Brain microvascular endothelial cell (primary cell): ENCODE measurements at regions not wholly inside any gene's neighbourhood (a gene's known extent, or its start where the extent isn't known, plus 50 kb on each side); places are given as distances from the start of the nearest gene placed in this dataset.

Experiments used
- DNase-seq: peaks from one replicate; pipeline ENCODE4 v3.0.0-alpha.2; 2020
- H3K27ac ChIP-seq: fragments of 250-450 bp; sonication (Bioruptor Pico); 2 replicates; pipeline ENCODE4 v1.5.1; 2020; ENCODE audit warnings: mild to moderate bottlenecking, moderate library complexity
- H3K27me3 ChIP-seq: fragments of 250-450 bp; sonication (Bioruptor Pico); replicated peaks from 2 replicates; pipeline ENCODE4 v1.5.1; 2020; ENCODE audit warnings: mild to moderate bottlenecking
- H3K36me3 ChIP-seq: fragments of 250-450 bp; sonication (Bioruptor Pico); replicated peaks from 2 replicates; pipeline ENCODE4 v1.5.1; 2020; ENCODE audit warnings: mild to moderate bottlenecking
- H3K4me3 ChIP-seq: 2 replicates; pipeline ENCODE4 v1.5.1; 2011; ENCODE audit warnings: low read depth, mild to moderate bottlenecking, control low read depth, low read length, moderate library complexity
- in situ Hi-C: cut with HindIII; loops from 2 replicates; pipeline ENCODE4 v1.10.0; 2017; ENCODE audit warnings: low sequenced_read_pairs, low pct_ligation_motif_present
- TF ChIP-seq, protein P1 (sequence below): IDR thresholded peaks from 2 replicates; pipeline ENCODE4 v1.5.1; 2011; ENCODE audit warnings: low read depth, mild to moderate bottlenecking, moderate library complexity, low read length, control low read depth, inconsistent platforms; ENCODE audit errors: missing control alignments

DNA sequence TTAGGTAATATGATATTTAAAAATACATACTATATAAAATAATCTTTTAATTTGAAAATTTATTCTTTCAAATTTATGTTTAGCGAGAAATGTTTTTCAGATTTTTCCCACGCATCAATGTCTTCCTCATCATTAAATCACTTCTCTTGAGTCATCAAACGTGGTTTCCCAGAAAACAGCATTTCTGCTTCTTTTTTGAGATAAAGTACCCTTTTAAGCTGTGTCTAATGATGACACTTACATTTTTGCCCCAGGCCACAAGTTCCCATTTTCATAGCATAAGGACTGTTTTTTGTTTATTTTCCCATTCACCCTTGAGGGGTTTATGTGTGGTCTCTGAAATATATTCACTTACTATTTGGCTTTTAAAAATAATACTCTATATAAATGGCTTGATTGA is 139.0 kb upstream of the HS3ST3A1 start:
- no peak overlapping the region for H3K27ac ChIP-seq
- no peaks in the 10 kb centered on the region for H3K27me3 ChIP-seq
- in situ Hi-C loops, result no loop called here
- TF ChIP-seq, protein P1, sequence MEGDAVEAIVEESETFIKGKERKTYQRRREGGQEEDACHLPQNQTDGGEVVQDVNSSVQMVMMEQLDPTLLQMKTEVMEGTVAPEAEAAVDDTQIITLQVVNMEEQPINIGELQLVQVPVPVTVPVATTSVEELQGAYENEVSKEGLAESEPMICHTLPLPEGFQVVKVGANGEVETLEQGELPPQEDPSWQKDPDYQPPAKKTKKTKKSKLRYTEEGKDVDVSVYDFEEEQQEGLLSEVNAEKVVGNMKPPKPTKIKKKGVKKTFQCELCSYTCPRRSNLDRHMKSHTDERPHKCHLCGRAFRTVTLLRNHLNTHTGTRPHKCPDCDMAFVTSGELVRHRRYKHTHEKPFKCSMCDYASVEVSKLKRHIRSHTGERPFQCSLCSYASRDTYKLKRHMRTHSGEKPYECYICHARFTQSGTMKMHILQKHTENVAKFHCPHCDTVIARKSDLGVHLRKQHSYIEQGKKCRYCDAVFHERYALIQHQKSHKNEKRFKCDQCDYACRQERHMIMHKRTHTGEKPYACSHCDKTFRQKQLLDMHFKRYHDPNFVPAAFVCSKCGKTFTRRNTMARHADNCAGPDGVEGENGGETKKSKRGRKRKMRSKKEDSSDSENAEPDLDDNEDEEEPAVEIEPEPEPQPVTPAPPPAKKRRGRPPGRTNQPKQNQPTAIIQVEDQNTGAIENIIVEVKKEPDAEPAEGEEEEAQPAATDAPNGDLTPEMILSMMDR, result no peak
- no peak overlapping the region for H3K4me3 ChIP-seq
- no peak for DNase-seq
- H3K36me3 ChIP-seq, result no peaks in the 10 kb centered on the region

DNA sequence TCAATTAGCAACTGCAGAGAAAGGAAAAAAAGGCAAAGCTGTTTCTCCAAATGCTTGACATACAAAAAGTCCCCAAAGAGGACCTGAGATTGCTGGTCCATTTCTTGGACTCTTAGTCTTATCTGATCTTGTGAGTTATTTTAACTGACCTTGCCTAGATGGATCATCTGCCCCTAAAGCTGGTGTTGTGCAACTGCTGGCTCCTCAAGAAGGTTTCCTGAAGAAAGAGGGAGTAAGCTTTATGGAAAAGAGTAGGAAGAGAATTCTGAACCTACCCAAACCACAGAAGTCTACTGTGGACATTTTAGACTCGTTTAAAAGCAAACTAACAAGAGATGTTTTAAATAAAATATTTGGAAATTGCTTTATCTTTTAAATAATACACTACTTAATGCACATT is 140.0 kb upstream of the HS3ST3A1 start:
- TF ChIP-seq, protein P1, result no peak
- in situ Hi-C loops, result no loop called here
- DNase-seq, result no peak

DNA sequence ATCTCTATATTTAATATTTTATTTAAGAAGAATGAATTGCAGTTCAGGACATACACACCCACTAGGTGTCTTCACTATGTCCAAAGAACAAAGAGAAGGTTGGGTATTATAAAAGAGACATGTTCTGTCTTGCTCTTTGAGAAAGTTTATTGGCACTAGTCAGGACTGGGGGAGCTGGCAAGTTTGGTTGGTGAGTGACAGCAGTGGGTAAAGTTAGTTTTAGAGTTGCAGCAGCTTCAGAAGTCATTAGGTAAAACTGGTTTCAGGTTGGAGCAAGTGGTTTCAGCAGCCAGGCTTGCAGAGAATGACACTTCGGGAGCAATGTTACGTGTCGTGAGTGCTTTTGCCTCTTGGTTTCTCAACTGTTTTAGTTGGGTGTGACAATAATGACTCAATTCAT is 142.2 kb upstream of the HS3ST3A1 start:
- in situ Hi-C loops, result no loop called here
- Histone ChIP-seq H3K4me3 (no peak overlapping the region), H3K27me3 (no peaks in the 10 kb centered on the region), H3K27ac (no peak overlapping the region), H3K36me3 (no peaks in the 10 kb centered on the region)
- TF ChIP-seq, protein P1, result no peak
- DNase-seq, result no peak

More for the DNA sequence above, 140.0 kb upstream of the HS3ST3A1 start:
- Histone ChIP-seq H3K27me3 (no peaks in the 10 kb centered on the region), H3K27ac (no peak overlapping the region), H3K36me3 (no peaks in the 10 kb centered on the region), H3K4me3 (no peak overlapping the region)

DNA sequence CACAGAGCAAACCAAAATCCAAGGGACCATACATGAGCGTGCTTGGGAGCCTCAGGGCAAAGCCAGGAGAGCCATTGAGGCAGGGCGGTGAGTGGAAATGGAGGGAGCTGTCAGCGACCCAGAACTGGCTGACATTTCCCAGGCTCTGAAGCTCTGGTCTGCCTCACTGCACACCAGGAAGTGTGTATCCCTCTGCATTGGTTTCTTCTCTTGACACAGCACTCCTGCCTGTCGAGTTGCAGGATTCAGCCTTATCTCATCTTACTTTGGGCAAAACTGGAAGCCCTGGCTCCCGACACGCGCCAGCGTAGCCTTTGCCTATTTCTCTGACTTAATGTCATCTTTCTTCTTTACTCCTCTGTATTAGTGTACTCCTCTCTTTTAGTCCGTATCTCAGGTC is 144.7 kb upstream of the HS3ST3A1 start:
- Histone ChIP-seq H3K27ac (no peak overlapping the region), H3K27me3 (no peaks in the 10 kb centered on the region), H3K4me3 (no peak overlapping the region), H3K36me3 (no peaks in the 10 kb centered on the region)
- in situ Hi-C loops, result no loop called here
- TF ChIP-seq, protein P1, result no peak
- no peak for DNase-seq

DNA sequence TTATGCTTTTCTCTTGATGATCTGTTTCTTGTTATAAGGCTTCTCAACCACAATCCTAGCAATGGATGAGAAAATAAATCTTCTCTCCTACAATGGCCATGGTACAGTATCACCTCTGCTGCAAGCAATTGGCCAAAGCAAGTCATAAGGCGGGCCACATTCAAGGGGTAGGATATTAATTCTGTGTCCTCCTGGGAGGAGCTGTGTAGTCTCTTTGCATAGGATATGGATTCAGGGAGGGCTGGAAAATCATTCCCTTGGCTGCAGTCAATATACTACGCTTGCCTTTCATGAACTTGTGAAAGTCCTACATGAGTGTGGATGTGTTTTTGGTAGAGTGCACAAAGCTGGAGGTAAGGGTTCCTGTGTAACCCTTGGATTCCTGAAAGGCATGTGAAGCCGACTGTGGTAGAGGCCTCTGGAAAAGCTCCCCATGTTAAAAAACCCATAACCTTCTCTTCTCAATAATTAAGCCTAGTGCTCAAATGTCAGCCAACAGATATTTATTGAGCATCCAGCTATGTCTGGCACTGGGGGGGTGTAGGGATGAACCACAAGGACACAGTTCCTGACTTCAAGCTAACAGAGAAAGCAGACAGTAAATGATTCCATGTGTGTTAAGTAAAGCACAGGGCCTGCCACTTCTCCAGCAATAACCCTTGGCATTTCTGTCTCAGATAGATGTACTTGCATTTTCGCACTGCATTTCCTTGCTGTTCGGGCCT is 147.6 kb upstream of the HS3ST3A1 start:
- H3K27me3 ChIP-seq, result no peaks in the 10 kb centered on the region
- no peak for DNase-seq
- TF ChIP-seq, protein P1, result no peak
- H3K36me3 ChIP-seq, result no peaks in the 10 kb centered on the region
- no peak overlapping the region for H3K4me3 ChIP-seq
- no peak overlapping the region for H3K27ac ChIP-seq
- in situ Hi-C loops, result no loop called here

DNA sequence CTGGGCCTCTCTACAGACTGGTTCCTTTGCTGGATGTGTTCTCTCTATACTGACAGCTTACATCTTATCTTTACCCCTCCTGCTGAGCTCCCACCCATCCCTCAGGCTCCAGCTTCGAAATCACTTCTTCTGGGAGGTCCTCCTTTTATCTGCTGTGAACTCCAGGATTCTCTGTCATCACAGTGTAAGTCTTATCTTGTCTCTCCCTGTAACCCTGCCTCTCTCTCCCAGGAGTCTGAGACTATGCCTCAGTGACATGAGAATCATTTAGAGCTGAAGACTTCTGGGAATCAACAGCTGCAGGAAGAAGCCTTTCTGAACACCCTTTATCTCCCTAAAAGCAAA is 148.1 kb upstream of the HS3ST3A1 start:
- TF ChIP-seq, protein P1, result no peak
- Histone ChIP-seq H3K27me3 (no peaks in the 10 kb centered on the region), H3K4me3 (no peak overlapping the region), H3K27ac (no peak overlapping the region), H3K36me3 (no peaks in the 10 kb centered on the region)
- DNase-seq, result no peak
- in situ Hi-C loops, result no loop called here
